ENCODE measurements at regions not wholly inside any gene's neighbourhood (a gene's known extent, or its start where the extent isn't known, plus 50 kb on each side); places are given as distances from the start of the nearest gene placed in this dataset.
"Not testable (repeated sequence)": the region's sequence is repeated elsewhere in the genome, so short reads cannot be mapped to it uniquely, and the experiment has no call there.

DNA sequence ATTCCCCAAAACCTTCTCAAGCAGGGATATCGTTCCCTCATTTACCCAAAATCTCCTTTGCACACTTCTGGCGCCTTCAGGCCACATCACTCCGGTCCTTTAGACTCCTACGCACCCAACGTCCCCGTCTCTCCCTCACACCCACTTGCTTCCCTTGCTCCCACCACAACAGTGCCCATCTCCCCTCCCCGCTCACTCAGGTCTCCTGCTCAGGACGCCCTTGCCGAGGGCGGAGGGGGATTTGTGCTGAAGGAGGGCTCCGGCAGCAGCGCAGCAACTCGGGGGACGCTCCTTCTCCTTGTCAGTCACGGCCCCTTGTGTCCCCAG, 71.6 kb downstream of the PCMTD2 start:
- not testable (repeated sequence) for H3K9me3 Mint-ChIP-seq; H3K27ac Mint-ChIP-seq; H3K36me3 Mint-ChIP-seq (ENCODE audit: low read depth); H3K4me3 Mint-ChIP-seq; H3K4me1 Mint-ChIP-seq
- H3K27me3 Mint-ChIP-seq (ENCODE audit: low read depth), result peaks cover 55% of the 10 kb centered on the region

DNA sequence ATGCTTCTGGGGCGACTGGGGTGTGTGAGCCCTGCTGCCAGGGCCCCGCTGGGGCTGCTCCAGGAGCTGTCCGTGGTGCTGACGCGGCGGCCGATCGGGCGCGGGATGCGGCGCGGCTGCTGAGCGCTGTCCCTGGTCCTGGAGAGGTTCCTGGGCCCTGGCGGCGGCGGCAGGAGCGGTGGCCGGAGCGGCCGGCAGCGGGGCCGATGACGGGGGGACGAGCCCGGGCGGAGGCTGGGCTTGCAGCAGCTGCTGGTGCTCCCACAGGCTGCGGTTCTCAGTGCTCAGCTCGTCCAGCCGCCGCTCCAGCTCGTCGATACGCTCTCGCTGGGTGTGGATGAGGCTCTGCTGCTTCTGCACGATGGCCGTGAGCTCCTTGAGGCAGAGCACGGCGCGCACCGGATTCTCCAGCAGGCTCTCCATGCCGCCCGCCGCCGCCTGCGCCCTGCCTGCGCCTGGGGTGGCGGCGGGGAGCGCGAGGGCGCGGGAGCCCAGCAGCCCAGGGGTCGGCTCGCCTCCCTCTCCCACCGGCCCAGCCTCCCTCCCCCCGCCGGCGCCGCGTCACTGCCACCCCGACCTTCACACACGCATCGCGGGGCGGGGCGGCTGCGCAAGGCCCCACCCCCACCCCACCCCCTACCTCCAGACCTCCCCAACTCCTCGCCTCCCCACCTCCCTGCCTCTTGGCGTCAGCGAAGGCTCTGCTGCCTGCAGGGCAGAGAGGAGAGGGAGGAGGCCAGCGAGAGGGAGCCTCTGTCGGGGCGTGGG, 72.2 kb downstream of the PCMTD2 start:
- H3K4me1 Mint-ChIP-seq, result not testable (repeated sequence)
- H3K4me3 Mint-ChIP-seq, result peak overlapping the region in 2 of 3 experiments; percentile 36 to 43

DNA sequence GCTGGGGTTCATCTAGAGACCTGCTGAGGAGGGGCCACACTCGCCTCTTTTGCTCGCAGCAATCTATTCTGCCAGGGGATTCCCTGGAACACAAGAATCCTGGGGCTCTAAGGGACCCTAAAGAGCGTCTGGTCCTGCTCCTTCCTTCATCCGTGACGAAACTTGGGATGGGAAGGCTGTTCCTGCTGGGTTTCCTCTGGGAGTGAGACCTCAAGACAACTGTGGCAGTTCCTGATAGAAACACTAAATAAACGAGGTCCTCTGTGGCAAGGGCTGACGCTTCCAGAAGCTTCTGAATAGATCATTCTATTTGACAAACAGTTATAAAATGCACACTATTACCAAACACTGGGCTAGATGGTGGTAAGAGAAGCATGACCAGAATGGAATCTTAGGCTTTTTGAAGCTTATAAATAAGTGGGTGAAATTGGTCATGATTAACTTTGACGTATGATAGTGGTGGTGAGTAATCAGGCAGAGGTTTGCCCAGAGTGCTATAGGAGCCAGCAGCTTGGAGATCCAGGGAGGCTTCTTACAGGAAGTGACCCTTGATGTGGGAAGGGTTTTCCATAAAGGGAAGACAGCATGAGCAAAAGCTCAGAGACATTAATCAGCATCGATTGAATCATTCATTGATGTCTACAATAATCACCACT, 73.2 kb downstream of the PCMTD2 start:
- Mint-ChIP-seq H3K4me3 (peak overlapping the region; percentile 53 to 81 (median 77)), H3K27ac (peak overlapping the region; percentile 55 to 91 (median 83)), H3K9me3 (peaks cover 15% of the 10 kb centered on the region)

More for the DNA sequence above, 72.2 kb downstream of the PCMTD2 start:
- H3K27ac Mint-ChIP-seq; H3K9me3 Mint-ChIP-seq; H3K36me3 Mint-ChIP-seq (ENCODE audit: low read depth): not testable (repeated sequence)
- peaks cover 50% of the 10 kb centered on the region for H3K27me3 Mint-ChIP-seq (ENCODE audit: low read depth)

DNA sequence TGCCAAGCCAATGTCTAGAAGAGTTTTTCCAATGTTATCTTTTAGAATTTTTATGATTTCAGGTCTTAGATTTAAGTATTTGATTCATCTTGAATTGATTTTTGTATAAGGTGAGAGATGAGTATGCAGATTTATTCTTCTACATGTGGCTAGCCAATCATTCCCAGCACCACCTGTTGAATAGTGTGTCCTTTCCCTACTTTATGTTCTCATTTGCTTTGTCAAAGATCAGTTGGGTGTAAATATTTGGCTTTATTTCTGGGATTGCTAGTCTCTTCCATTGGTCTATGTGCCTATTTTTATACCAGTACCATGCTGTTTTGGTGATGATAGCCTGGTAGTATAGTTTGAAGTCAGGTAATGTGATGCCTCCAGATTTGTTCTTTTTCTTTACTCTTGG, 77.1 kb downstream of the PCMTD2 start:
- not testable (repeated sequence) for H3K27ac Mint-ChIP-seq; H3K4me1 Mint-ChIP-seq; H3K36me3 Mint-ChIP-seq (ENCODE audit: low read depth); H3K4me3 Mint-ChIP-seq
- Mint-ChIP-seq H3K27me3 (ENCODE audit: low read depth) (peaks cover 36% of the 10 kb centered on the region), H3K9me3 (peaks cover 17% of the 10 kb centered on the region)

More for the DNA sequence above, 73.2 kb downstream of the PCMTD2 start:
- H3K27me3 Mint-ChIP-seq (ENCODE audit: low read depth), result peaks cover 44% of the 10 kb centered on the region
- not testable (repeated sequence) for H3K36me3 Mint-ChIP-seq (ENCODE audit: low read depth); H3K4me1 Mint-ChIP-seq

All from nephron (organoid).